HG02870 (cell line): ENCODE measurements at regions not wholly inside any gene's neighbourhood (a gene's known extent, or its start where the extent isn't known, plus 50 kb on each side); places are given as distances from the start of the nearest gene placed in this dataset.

Source experiments
- ATAC-seq: cut with Tn5 transposase; IDR thresholded peaks from one replicate; pipeline ENCODE4 v1.9.1; 2021; ENCODE audit warnings: mild to moderate bottlenecking, moderate library complexity; ENCODE audit not compliant: unreplicated experiment

GRCh38 chr2:128368437-128369107, 49.9 kb upstream of the HS6ST1 start:
- ATAC-seq: no peak

GRCh38 chr2:128369108-128369555, 50.5 kb upstream of the HS6ST1 start:
- ATAC-seq: no peak

GRCh38 chr2:128369602-128370467, 51.2 kb upstream of the HS6ST1 start:
- ATAC-seq: no peak

GRCh38 chr2:128370468-128371247, 52.0 kb upstream of the HS6ST1 start:
- no peak for ATAC-seq

- no peak for ATAC-seq
Observed at GRCh38 chr2:128371248-128371630, 52.6 kb upstream of the HS6ST1 start.

GRCh38 chr2:128371648-128372345, 53.1 kb upstream of the HS6ST1 start:
- ATAC-seq: peak; percentile 65

- no peak for ATAC-seq
Observed at GRCh38 chr2:128372621-128373341, 54.1 kb upstream of the HS6ST1 start.

- ATAC-seq: no peak
Observed at GRCh38 chr2:128373451-128374000, 54.9 kb upstream of the HS6ST1 start.

GRCh38 chr2:128374001-128374710, 55.5 kb upstream of the HS6ST1 start:
- ATAC-seq: no peak

- no peak for ATAC-seq
Observed at GRCh38 chr2:128374711-128375413, 56.2 kb upstream of the HS6ST1 start.

- no peak for ATAC-seq
Observed at GRCh38 chr2:128375454-128375853, 56.8 kb upstream of the HS6ST1 start.

- no peak for ATAC-seq
Observed at GRCh38 chr2:128376241-128377041, 57.8 kb upstream of the HS6ST1 start.

GRCh38 chr2:128377071-128377910, 58.6 kb upstream of the HS6ST1 start:
- ATAC-seq: no peak

- no peak for ATAC-seq
Observed at GRCh38 chr2:128378231-128379020, 59.8 kb upstream of the HS6ST1 start.

GRCh38 chr2:128379021-128380015, 60.6 kb upstream of the HS6ST1 start:
- no peak for ATAC-seq
